ENCODE measurements at regions not wholly inside any gene's neighbourhood (a gene's known extent, or its start where the extent isn't known, plus 50 kb on each side); places are given as distances from the start of the nearest gene placed in this dataset.

GRCh38 chr4:25527034-25527433 lies 128.6 kb upstream of the SLC34A2 start:
- H3K4me1 ChIP-seq (ENCODE audit: control insufficient read depth, insufficient read depth, low read length, unreplicated experiment), result no peaks in the 10 kb centered on the region
- no peaks in the 10 kb centered on the region for H3K79me2 ChIP-seq (ENCODE audit: control insufficient read depth, insufficient read depth, low read length, unreplicated experiment)
- no peak overlapping the region for H3K4me3 ChIP-seq (ENCODE audit: low read depth, low read length)
- no peak overlapping the region for H3K27ac ChIP-seq (ENCODE audit: low read depth, low read length)
- H3K36me3 ChIP-seq (ENCODE audit: insufficient read depth, low read length), result no peaks in the 10 kb centered on the region
- peaks cover 5% of the 10 kb centered on the region; the same call in 1 of the 2 replicates for H3K27me3 ChIP-seq (ENCODE audit: insufficient read depth, low read length)
- H2AFZ ChIP-seq (ENCODE audit: low read length, unreplicated experiment), result no peak overlapping the region

GRCh38 chr4:25528391-25528790 lies 127.3 kb upstream of the SLC34A2 start:
- no peaks in the 10 kb centered on the region for H3K79me2 ChIP-seq (ENCODE audit: control insufficient read depth, insufficient read depth, low read length, unreplicated experiment)
- no peak overlapping the region for H3K4me3 ChIP-seq (ENCODE audit: low read depth, low read length)
- peaks cover 5% of the 10 kb centered on the region; the same call in 1 of the 2 replicates for H3K27me3 ChIP-seq (ENCODE audit: insufficient read depth, low read length)
- H2AFZ ChIP-seq (ENCODE audit: low read length, unreplicated experiment), result no peak overlapping the region
- H3K4me1 ChIP-seq (ENCODE audit: control insufficient read depth, insufficient read depth, low read length, unreplicated experiment), result no peaks in the 10 kb centered on the region
- H3K27ac ChIP-seq (ENCODE audit: low read depth, low read length), result no peak overlapping the region
- no peaks in the 10 kb centered on the region for H3K36me3 ChIP-seq (ENCODE audit: insufficient read depth, low read length)

GRCh38 chr4:25531272-25531671 lies 124.4 kb upstream of the SLC34A2 start:
- H3K27me3 ChIP-seq (ENCODE audit: insufficient read depth, low read length), result peaks cover 5% of the 10 kb centered on the region; the same call in 1 of the 2 replicates
- H3K36me3 ChIP-seq (ENCODE audit: insufficient read depth, low read length), result no peaks in the 10 kb centered on the region
- H3K79me2 ChIP-seq (ENCODE audit: control insufficient read depth, insufficient read depth, low read length, unreplicated experiment), result no peaks in the 10 kb centered on the region
- no peak overlapping the region for H3K4me3 ChIP-seq (ENCODE audit: low read depth, low read length)
- no peaks in the 10 kb centered on the region for H3K4me1 ChIP-seq (ENCODE audit: control insufficient read depth, insufficient read depth, low read length, unreplicated experiment)
- H2AFZ ChIP-seq (ENCODE audit: low read length, unreplicated experiment), result no peak overlapping the region
- no peak overlapping the region for H3K27ac ChIP-seq (ENCODE audit: low read depth, low read length)

- Histone ChIP-seq H3K4me3 (ENCODE audit: low read depth, low read length) (no peak overlapping the region), H3K79me2 (ENCODE audit: control insufficient read depth, insufficient read depth, low read length, unreplicated experiment) (no peaks in the 10 kb centered on the region), H3K27ac (ENCODE audit: low read depth, low read length) (no peak overlapping the region), H3K4me1 (ENCODE audit: control insufficient read depth, insufficient read depth, low read length, unreplicated experiment) (peaks cover 4% of the 10 kb centered on the region), H3K27me3 (ENCODE audit: insufficient read depth, low read length) (peaks cover 5% of the 10 kb centered on the region; the same call in 1 of the 2 replicates), H2AFZ (ENCODE audit: low read length, unreplicated experiment) (no peak overlapping the region), H3K36me3 (ENCODE audit: insufficient read depth, low read length) (no peaks in the 10 kb centered on the region)
These were observed 123.1 kb upstream of the SLC34A2 start for GRCh38 chr4:25532591-25532990.

GRCh38 chr4:25533256-25533655 lies 122.4 kb upstream of the SLC34A2 start:
- Histone ChIP-seq H3K4me3 (ENCODE audit: low read depth, low read length) (no peak overlapping the region), H3K27me3 (ENCODE audit: insufficient read depth, low read length) (peaks cover 5% of the 10 kb centered on the region; the same call in 1 of the 2 replicates), H3K27ac (ENCODE audit: low read depth, low read length) (no peak overlapping the region), H3K36me3 (ENCODE audit: insufficient read depth, low read length) (no peaks in the 10 kb centered on the region), H3K79me2 (ENCODE audit: control insufficient read depth, insufficient read depth, low read length, unreplicated experiment) (no peaks in the 10 kb centered on the region), H3K4me1 (ENCODE audit: control insufficient read depth, insufficient read depth, low read length, unreplicated experiment) (peaks cover 4% of the 10 kb centered on the region), H2AFZ (ENCODE audit: low read length, unreplicated experiment) (no peak overlapping the region)

GRCh38 chr4:25535278-25535677 lies 120.4 kb upstream of the SLC34A2 start:
- Histone ChIP-seq H3K4me1 (ENCODE audit: control insufficient read depth, insufficient read depth, low read length, unreplicated experiment) (peaks cover 4% of the 10 kb centered on the region), H3K27me3 (ENCODE audit: insufficient read depth, low read length) (peaks cover 1% of the 10 kb centered on the region; the same call in 1 of the 2 replicates), H3K27ac (ENCODE audit: low read depth, low read length) (no peak overlapping the region), H3K4me3 (ENCODE audit: low read depth, low read length) (no peak overlapping the region), H3K79me2 (ENCODE audit: control insufficient read depth, insufficient read depth, low read length, unreplicated experiment) (no peaks in the 10 kb centered on the region), H2AFZ (ENCODE audit: low read length, unreplicated experiment) (no peak overlapping the region), H3K36me3 (ENCODE audit: insufficient read depth, low read length) (no peaks in the 10 kb centered on the region)

GRCh38 chr4:25535701-25536473 lies 119.8 kb upstream of the SLC34A2 start:
- Histone ChIP-seq H2AFZ (ENCODE audit: low read length, unreplicated experiment) (no peak overlapping the region), H3K4me1 (ENCODE audit: control insufficient read depth, insufficient read depth, low read length, unreplicated experiment) (peaks cover 4% of the 10 kb centered on the region), H3K27ac (ENCODE audit: low read depth, low read length) (no peak overlapping the region), H3K4me3 (ENCODE audit: low read depth, low read length) (no peak overlapping the region), H3K36me3 (ENCODE audit: insufficient read depth, low read length) (no peaks in the 10 kb centered on the region), H3K27me3 (ENCODE audit: insufficient read depth, low read length) (no peaks in the 10 kb centered on the region), H3K79me2 (ENCODE audit: control insufficient read depth, insufficient read depth, low read length, unreplicated experiment) (no peaks in the 10 kb centered on the region)

GRCh38 chr4:25536564-25537320 lies 118.9 kb upstream of the SLC34A2 start:
- Histone ChIP-seq H3K27me3 (ENCODE audit: insufficient read depth, low read length) (no peaks in the 10 kb centered on the region), H3K36me3 (ENCODE audit: insufficient read depth, low read length) (no peaks in the 10 kb centered on the region), H3K4me1 (ENCODE audit: control insufficient read depth, insufficient read depth, low read length, unreplicated experiment) (peaks cover 4% of the 10 kb centered on the region), H2AFZ (ENCODE audit: low read length, unreplicated experiment) (no peak overlapping the region), H3K27ac (ENCODE audit: low read depth, low read length) (no peak overlapping the region), H3K79me2 (ENCODE audit: control insufficient read depth, insufficient read depth, low read length, unreplicated experiment) (no peaks in the 10 kb centered on the region), H3K4me3 (ENCODE audit: low read depth, low read length) (no peak overlapping the region)

- no peaks in the 10 kb centered on the region for H3K36me3 ChIP-seq (ENCODE audit: insufficient read depth, low read length)
- peaks cover 4% of the 10 kb centered on the region for H3K4me1 ChIP-seq (ENCODE audit: control insufficient read depth, insufficient read depth, low read length, unreplicated experiment)
- no peak overlapping the region for H3K27ac ChIP-seq (ENCODE audit: low read depth, low read length)
- H3K27me3 ChIP-seq (ENCODE audit: insufficient read depth, low read length), result no peaks in the 10 kb centered on the region
- H3K4me3 ChIP-seq (ENCODE audit: low read depth, low read length), result no peak overlapping the region
- H2AFZ ChIP-seq (ENCODE audit: low read length, unreplicated experiment), result no peak overlapping the region
- H3K79me2 ChIP-seq (ENCODE audit: control insufficient read depth, insufficient read depth, low read length, unreplicated experiment), result no peaks in the 10 kb centered on the region
These were observed 117.2 kb upstream of the SLC34A2 start for GRCh38 chr4:25538430-25538829.

GRCh38 chr4:25539241-25539640 lies 116.4 kb upstream of the SLC34A2 start:
- Histone ChIP-seq H3K4me1 (ENCODE audit: control insufficient read depth, insufficient read depth, low read length, unreplicated experiment) (peaks cover 4% of the 10 kb centered on the region), H3K27me3 (ENCODE audit: insufficient read depth, low read length) (no peaks in the 10 kb centered on the region), H3K4me3 (ENCODE audit: low read depth, low read length) (no peak overlapping the region), H3K79me2 (ENCODE audit: control insufficient read depth, insufficient read depth, low read length, unreplicated experiment) (no peaks in the 10 kb centered on the region), H3K36me3 (ENCODE audit: insufficient read depth, low read length) (no peaks in the 10 kb centered on the region), H2AFZ (ENCODE audit: low read length, unreplicated experiment) (no peak overlapping the region), H3K27ac (ENCODE audit: low read depth, low read length) (no peak overlapping the region)

GRCh38 chr4:25540734-25541133 lies 114.9 kb upstream of the SLC34A2 start:
- no peak overlapping the region for H3K27ac ChIP-seq (ENCODE audit: low read depth, low read length)
- H3K4me3 ChIP-seq (ENCODE audit: low read depth, low read length), result no peak overlapping the region
- peaks cover 4% of the 10 kb centered on the region for H3K4me1 ChIP-seq (ENCODE audit: control insufficient read depth, insufficient read depth, low read length, unreplicated experiment)
- H3K27me3 ChIP-seq (ENCODE audit: insufficient read depth, low read length), result no peaks in the 10 kb centered on the region
- no peaks in the 10 kb centered on the region for H3K79me2 ChIP-seq (ENCODE audit: control insufficient read depth, insufficient read depth, low read length, unreplicated experiment)
- no peak overlapping the region for H2AFZ ChIP-seq (ENCODE audit: low read length, unreplicated experiment)
- no peaks in the 10 kb centered on the region for H3K36me3 ChIP-seq (ENCODE audit: insufficient read depth, low read length)

All from ACC112 (cell line).